CD4-positive, alpha-beta T cell treated with Interleukin-6 for 4 hours (primary cell): ENCODE measurements at regions not wholly inside any gene's neighbourhood (a gene's known extent, or its start where the extent isn't known, plus 50 kb on each side); places are given as distances from the start of the nearest gene placed in this dataset.

Experiments
- DNase-seq: peaks from one replicate; pipeline ENCODE4 v3.0.0-alpha.2; 2020; ENCODE audit warnings: mixed read lengths

GRCh38 chr7:32428546-32428945 is 61.6 kb downstream of the LSM5 start:
- DNase-seq: no peak

- DNase-seq: peak; percentile 47
Measured at GRCh38 chr7:32427769-32428291, 62.4 kb downstream of the LSM5 start.

GRCh38 chr7:32416846-32417245 is 73.3 kb downstream of the LSM5 start:
- DNase-seq: no peak

GRCh38 chr7:32415936-32416335 is 74.2 kb downstream of the LSM5 start:
- DNase-seq: no peak

- no peak for DNase-seq
Measured at GRCh38 chr7:32415519-32415918, 74.7 kb downstream of the LSM5 start.

GRCh38 chr7:32412471-32412870 is 77.7 kb downstream of the LSM5 start:
- no peak for DNase-seq

- DNase-seq: no peak
Measured at GRCh38 chr7:32410545-32410944, 79.6 kb downstream of the LSM5 start.

GRCh38 chr7:32406386-32406785 is 83.8 kb downstream of the LSM5 start:
- DNase-seq: no peak

GRCh38 chr7:32403463-32404229 is 86.5 kb downstream of the LSM5 start:
- no peak for DNase-seq

GRCh38 chr7:32400676-32401075 is 89.5 kb downstream of the LSM5 start:
- DNase-seq: no peak

GRCh38 chr7:32399311-32399710 is 90.9 kb downstream of the LSM5 start:
- no peak for DNase-seq

GRCh38 chr7:32395168-32395567 is 95.0 kb downstream of the LSM5 start:
- DNase-seq: no peak

- no peak for DNase-seq
Measured at GRCh38 chr7:32393861-32394260, 96.3 kb downstream of the LSM5 start.

- no peak for DNase-seq
Measured at GRCh38 chr7:32390210-32390609, 100.0 kb downstream of the LSM5 start.

GRCh38 chr7:32385316-32385956 is 104.7 kb downstream of the LSM5 start:
- no peak for DNase-seq

GRCh38 chr7:32381024-32381601 is 109.1 kb downstream of the LSM5 start:
- DNase-seq: no peak

GRCh38 chr7:32379510-32380112 is 110.6 kb downstream of the LSM5 start:
- DNase-seq: no peak

GRCh38 chr7:32378988-32379387 is 111.2 kb downstream of the LSM5 start:
- DNase-seq: no peak

- DNase-seq: no peak
Measured at GRCh38 chr7:32364581-32364980, 125.6 kb downstream of the LSM5 start.

- DNase-seq: no peak
Measured at GRCh38 chr7:32360127-32360526, 130.1 kb downstream of the LSM5 start.

GRCh38 chr7:32357535-32358277 is 132.5 kb downstream of the LSM5 start:
- no peak for DNase-seq

GRCh38 chr7:32347244-32347828 is 142.8 kb downstream of the LSM5 start:
- DNase-seq: peak; percentile 3
